CD4-positive, CD25-positive, alpha-beta regulatory T cell (primary cell): ENCODE measurements at regions not wholly inside any gene's neighbourhood (a gene's known extent, or its start where the extent isn't known, plus 50 kb on each side); places are given as distances from the start of the nearest gene placed in this dataset.

Source experiments
- ATAC-seq, 2 donors: fragments of 150-1000 bp; cut with Tn5 transposase; one replicate each; pipeline ENCODE4 v1.10.0; 2021; ENCODE audit warnings: low read depth in 2 of 2, moderate number of reproducible peaks in 2 of 2, moderate library complexity in 1 of 2
- DNase-seq, 3 donors: peaks; one replicate each; pipeline versions ENCODE4 v3.0.0 to v3.0.0-alpha.2; 2012 to 2022; ENCODE audit warnings: mixed read lengths in 1 of 3
- H3K27ac ChIP-seq: one replicate; pipeline ENCODE4 v1.7.0; 2013; ENCODE audit warnings: mild to moderate bottlenecking, low read length; ENCODE audit not compliant: insufficient read depth, poor library complexity, severe bottlenecking
- H3K27me3 ChIP-seq: one replicate; pipeline ENCODE4 v1.7.0; 2013; ENCODE audit warnings: low read length; ENCODE audit not compliant: control insufficient read depth, insufficient read depth
- H3K36me3 ChIP-seq: one replicate; pipeline ENCODE4 v1.7.0; 2013; ENCODE audit warnings: mild to moderate bottlenecking, low read length, moderate library complexity; ENCODE audit not compliant: control insufficient read depth, insufficient read depth
- H3K4me1 ChIP-seq: 2 replicates; pipeline ENCODE4 v1.7.0; 2013; ENCODE audit warnings: mild to moderate bottlenecking, low read length; ENCODE audit not compliant: insufficient read depth, control insufficient read depth, poor library complexity, severe bottlenecking
- H3K4me3 ChIP-seq: one replicate; pipeline ENCODE4 v1.7.0; 2013; ENCODE audit warnings: low read depth, mild to moderate bottlenecking, low read length, moderate library complexity
- H3K9me3 ChIP-seq, 2 experiments: 1 replicate in 1 of 2; 2 replicates in 1 of 2; pipeline ENCODE4 v1.7.0; 2013; ENCODE audit warnings: low read length in 2 of 2, mild to moderate bottlenecking in 1 of 2, moderate library complexity in 1 of 2; ENCODE audit not compliant: control insufficient read depth in 2 of 2
- H3K27ac Mint-ChIP-seq, 3 donors: one replicate each; pipeline ENCODE4 v1.8.0; 2020 to 2022; ENCODE audit warnings: mild to moderate bottlenecking in 3 of 3, mixed read lengths in 3 of 3, moderate library complexity in 2 of 3
- H3K27me3 Mint-ChIP-seq: one replicate; pipeline ENCODE4 v1.8.0; 2022; ENCODE audit warnings: mild to moderate bottlenecking, mixed read lengths
- H3K36me3 Mint-ChIP-seq: one replicate; pipeline ENCODE4 v1.8.0; 2020; ENCODE audit warnings: mixed read lengths
- H3K4me1 Mint-ChIP-seq, 4 donors: one replicate each; pipeline ENCODE4 v1.8.0; 2020 to 2022; ENCODE audit warnings: mixed read lengths in 4 of 4, mild to moderate bottlenecking in 1 of 4
- H3K4me3 Mint-ChIP-seq, 4 donors: one replicate each; pipeline ENCODE4 v1.8.0; 2020 to 2022; ENCODE audit warnings: mild to moderate bottlenecking in 4 of 4, mixed read lengths in 4 of 4, moderate library complexity in 3 of 4
- H3K9me3 Mint-ChIP-seq, 7 donors: one replicate each; pipeline ENCODE4 v1.8.0; 2020 to 2022; ENCODE audit warnings: mixed read lengths in 7 of 7, mild to moderate bottlenecking in 3 of 7, moderate library complexity in 2 of 7

DNA sequence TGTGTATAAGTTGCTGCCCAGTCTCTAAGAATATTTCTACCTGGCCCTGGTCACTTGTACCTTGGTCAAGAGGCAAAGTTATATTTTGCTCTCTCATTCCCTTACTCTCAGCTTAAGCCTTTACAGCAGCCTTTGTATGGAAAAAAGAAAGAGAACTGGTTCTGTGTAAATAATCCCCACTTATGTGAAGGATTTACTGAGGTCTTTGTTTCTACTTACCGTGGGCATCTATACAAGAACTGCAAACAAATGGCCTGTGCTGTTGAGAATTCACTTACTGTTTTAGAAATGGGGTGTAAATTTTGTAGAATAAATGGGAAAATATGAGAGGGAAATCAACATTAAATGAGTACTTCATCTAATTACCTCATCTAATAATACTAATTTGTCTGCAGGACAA is 267.4 kb downstream of the PCDH20 start:
- Mint-ChIP-seq H3K9me3 (peaks cover 0 to 22% (median 2%) of the 10 kb centered on the region in 7 donors), H3K27me3 (no peaks in the 10 kb centered on the region), H3K4me1 (no peaks in the 10 kb centered on the region), H3K4me3 (no peak overlapping the region), H3K27ac (no peak overlapping the region), H3K36me3 (no peaks in the 10 kb centered on the region)
- no peak overlapping the region for H3K4me3 ChIP-seq
- ATAC-seq (no peak), DNase-seq (no peak)
- no peaks in the 10 kb centered on the region for H3K27me3 ChIP-seq
- no peaks in the 10 kb centered on the region for H3K4me1 ChIP-seq
- peaks cover 0 to 4% of the 10 kb centered on the region in 2 experiments for H3K9me3 ChIP-seq
- no peak overlapping the region for H3K27ac ChIP-seq
- H3K36me3 ChIP-seq: no peaks in the 10 kb centered on the region

DNA sequence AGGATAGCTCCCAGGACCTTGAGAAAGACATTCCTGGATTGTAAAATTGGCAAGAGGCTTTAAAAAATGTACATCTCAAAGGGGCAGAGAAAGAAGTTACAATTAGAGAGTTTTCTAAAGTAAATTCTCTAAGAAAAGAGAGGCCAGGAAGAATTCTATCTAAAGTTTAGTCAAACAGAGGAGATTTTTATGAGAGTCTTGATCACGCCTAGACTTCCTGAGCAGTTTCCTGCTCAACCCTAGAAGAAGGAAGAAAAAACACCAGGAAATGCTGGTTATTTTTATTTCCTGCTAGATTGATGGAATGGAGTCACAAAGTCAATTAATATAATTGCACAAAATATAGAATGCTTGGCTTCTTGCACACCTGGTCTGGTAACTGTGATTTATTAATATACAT is 269.1 kb downstream of the PCDH20 start:
- no peaks in the 10 kb centered on the region for H3K36me3 ChIP-seq
- peaks cover 0 to 7% of the 10 kb centered on the region in 2 experiments for H3K9me3 ChIP-seq
- no peaks in the 10 kb centered on the region for H3K27me3 ChIP-seq
- H3K4me1 ChIP-seq: no peaks in the 10 kb centered on the region
- Mint-ChIP-seq H3K36me3 (no peaks in the 10 kb centered on the region), H3K4me3 (no peak overlapping the region), H3K27ac (no peak overlapping the region), H3K9me3 (peaks cover 0 to 31% (median 8%) of the 10 kb centered on the region in 7 donors), H3K27me3 (no peaks in the 10 kb centered on the region), H3K4me1 (no peaks in the 10 kb centered on the region)
- no peak for ATAC-seq
- no peak overlapping the region for H3K4me3 ChIP-seq
- H3K27ac ChIP-seq: no peak overlapping the region
- no peak for DNase-seq

DNA sequence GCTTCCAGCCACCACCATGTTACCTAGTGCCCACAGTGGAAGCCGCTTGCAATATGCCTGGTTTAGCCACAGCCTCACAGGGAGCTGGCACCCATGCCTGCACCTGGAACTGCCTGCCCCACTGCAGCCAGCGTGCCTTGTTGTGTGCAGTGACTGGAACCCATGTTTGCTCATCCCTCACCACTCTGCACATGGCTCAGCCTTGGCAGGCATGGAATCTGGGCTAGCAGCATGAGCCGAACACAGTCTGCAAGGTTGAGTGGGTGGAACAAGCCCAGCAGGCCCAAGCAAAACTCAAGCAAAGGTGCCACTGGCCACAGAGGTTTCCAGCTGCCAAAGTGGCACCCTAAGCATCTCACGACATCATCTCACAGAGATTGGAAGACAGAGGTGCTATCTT is 269.5 kb downstream of the PCDH20 start:
- Histone ChIP-seq H3K36me3 (no peaks in the 10 kb centered on the region), H3K27ac (no peak overlapping the region), H3K9me3 (peaks cover 0 to 9% of the 10 kb centered on the region in 2 experiments), H3K4me3 (no peak overlapping the region), H3K27me3 (no peaks in the 10 kb centered on the region), H3K4me1 (no peaks in the 10 kb centered on the region)
- no peak overlapping the region for H3K4me3 Mint-ChIP-seq
- peaks cover 0 to 33% (median 9%) of the 10 kb centered on the region in 7 donors for H3K9me3 Mint-ChIP-seq
- no peak overlapping the region for H3K27ac Mint-ChIP-seq
- no peak for DNase-seq
- ATAC-seq: no peak
- no peaks in the 10 kb centered on the region for H3K4me1 Mint-ChIP-seq
- H3K36me3 Mint-ChIP-seq: no peaks in the 10 kb centered on the region
- no peaks in the 10 kb centered on the region for H3K27me3 Mint-ChIP-seq

DNA sequence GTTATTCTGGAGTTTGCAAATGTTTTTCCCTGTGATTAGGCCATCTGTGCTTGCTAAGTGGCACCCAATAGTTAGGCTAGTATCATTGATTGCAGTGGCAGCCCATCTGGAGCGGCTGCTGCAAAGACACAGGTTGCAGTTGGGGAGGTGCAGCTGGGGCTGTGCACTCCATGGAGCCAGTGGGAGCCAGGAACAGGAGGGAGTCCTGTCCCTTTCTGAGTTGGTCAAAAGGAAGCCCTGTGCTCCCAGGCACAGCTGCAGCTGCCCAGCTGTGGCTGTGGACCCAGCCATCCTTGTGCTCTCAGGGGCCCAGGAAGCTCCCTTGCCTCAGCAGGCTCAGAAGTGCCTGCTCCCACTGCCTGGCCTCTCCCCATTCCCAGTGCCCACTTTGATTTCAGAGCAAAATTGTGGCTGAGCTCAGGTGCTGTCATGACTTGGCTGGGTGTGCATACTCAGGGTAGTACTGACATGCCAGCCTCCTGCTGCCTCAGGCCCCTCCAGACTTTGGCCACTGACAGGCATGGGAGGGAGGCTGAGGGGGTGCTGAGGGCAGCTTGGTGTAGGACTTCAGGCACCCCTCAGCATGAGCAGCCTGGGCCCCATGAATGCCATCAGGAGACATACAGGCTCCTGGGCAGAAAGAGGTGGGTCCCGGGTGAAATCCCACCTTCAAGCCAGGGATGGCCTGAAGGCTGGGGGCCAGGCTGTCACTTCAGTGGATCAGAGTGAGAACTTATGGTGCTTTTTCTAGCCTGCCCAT is 270.6 kb downstream of the PCDH20 start:
- no peak overlapping the region for H3K4me3 Mint-ChIP-seq
- H3K27me3 Mint-ChIP-seq: no peaks in the 10 kb centered on the region
- H3K4me1 Mint-ChIP-seq: no peaks in the 10 kb centered on the region
- H3K4me3 ChIP-seq: no peak overlapping the region
- no peak overlapping the region for H3K27ac Mint-ChIP-seq
- H3K36me3 Mint-ChIP-seq: no peaks in the 10 kb centered on the region
- no peaks in the 10 kb centered on the region for H3K27me3 ChIP-seq
- no peaks in the 10 kb centered on the region for H3K36me3 ChIP-seq
- peaks cover 0 to 30% (median 9%) of the 10 kb centered on the region in 7 donors for H3K9me3 Mint-ChIP-seq
- no peaks in the 10 kb centered on the region for H3K4me1 ChIP-seq
- H3K9me3 ChIP-seq: peaks cover 0 to 13% of the 10 kb centered on the region in 2 experiments
- H3K27ac ChIP-seq: no peak overlapping the region
- ATAC-seq (no peak), DNase-seq (no peak)

DNA sequence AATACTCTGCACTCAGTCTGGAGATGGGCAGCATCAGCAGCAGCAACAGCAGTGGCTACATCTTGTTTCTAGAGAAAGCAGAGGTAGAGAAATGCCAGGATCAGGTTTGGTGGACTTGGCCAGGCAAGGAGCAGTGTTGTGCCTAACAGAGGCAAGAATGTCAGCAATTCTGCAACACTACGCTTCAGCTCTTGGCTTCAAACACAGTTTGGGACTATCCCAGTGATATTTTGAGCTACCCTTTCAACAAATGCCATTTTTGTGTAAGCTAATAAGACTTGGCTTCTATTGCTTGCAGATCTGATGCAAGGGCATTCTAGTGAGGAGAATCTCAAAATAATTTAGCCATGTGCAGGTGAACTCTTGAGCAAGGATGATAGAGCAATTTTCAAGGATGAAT is 271.3 kb downstream of the PCDH20 start:
- H3K36me3 ChIP-seq: no peaks in the 10 kb centered on the region
- peaks cover 0 to 13% of the 10 kb centered on the region in 2 experiments for H3K9me3 ChIP-seq
- no peak for ATAC-seq
- no peak overlapping the region for H3K4me3 ChIP-seq
- H3K4me1 ChIP-seq: no peaks in the 10 kb centered on the region
- Mint-ChIP-seq H3K27me3 (no peaks in the 10 kb centered on the region), H3K9me3 (peaks cover 0 to 30% (median 9%) of the 10 kb centered on the region in 7 donors), H3K4me1 (no peaks in the 10 kb centered on the region), H3K4me3 (no peak overlapping the region), H3K27ac (no peak overlapping the region), H3K36me3 (no peaks in the 10 kb centered on the region)
- no peak overlapping the region for H3K27ac ChIP-seq
- H3K27me3 ChIP-seq: no peaks in the 10 kb centered on the region
- DNase-seq: no peak

DNA sequence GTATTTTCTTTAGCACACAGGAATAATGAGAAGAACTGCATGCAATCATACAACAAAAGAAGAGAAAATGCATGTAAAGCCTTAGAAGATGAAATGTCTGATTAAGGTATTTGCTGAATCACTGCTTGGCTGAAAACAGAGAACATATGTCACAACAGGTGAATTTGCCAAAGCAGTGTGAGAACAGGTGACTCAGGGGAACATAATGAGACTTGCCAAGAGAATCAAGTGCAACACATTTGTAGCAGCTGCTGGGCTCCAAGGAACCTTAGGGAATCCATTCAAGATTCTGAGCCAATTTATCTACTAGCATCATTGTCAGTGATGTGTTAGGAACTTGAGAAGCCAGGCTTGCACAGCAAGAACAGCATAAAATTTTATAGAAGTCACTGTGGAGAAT is 273.1 kb downstream of the PCDH20 start:
- no peaks in the 10 kb centered on the region for H3K36me3 ChIP-seq
- peaks cover 0 to 13% of the 10 kb centered on the region in 2 experiments for H3K9me3 ChIP-seq
- Mint-ChIP-seq H3K9me3 (peaks cover 0 to 21% (median 9%) of the 10 kb centered on the region in 7 donors), H3K27ac (no peak overlapping the region), H3K27me3 (no peaks in the 10 kb centered on the region), H3K36me3 (no peaks in the 10 kb centered on the region), H3K4me1 (no peaks in the 10 kb centered on the region), H3K4me3 (no peak overlapping the region)
- ATAC-seq (no peak), DNase-seq (no peak)
- H3K4me3 ChIP-seq: no peak overlapping the region
- no peaks in the 10 kb centered on the region for H3K27me3 ChIP-seq
- no peak overlapping the region for H3K27ac ChIP-seq
- H3K4me1 ChIP-seq: no peaks in the 10 kb centered on the region

DNA sequence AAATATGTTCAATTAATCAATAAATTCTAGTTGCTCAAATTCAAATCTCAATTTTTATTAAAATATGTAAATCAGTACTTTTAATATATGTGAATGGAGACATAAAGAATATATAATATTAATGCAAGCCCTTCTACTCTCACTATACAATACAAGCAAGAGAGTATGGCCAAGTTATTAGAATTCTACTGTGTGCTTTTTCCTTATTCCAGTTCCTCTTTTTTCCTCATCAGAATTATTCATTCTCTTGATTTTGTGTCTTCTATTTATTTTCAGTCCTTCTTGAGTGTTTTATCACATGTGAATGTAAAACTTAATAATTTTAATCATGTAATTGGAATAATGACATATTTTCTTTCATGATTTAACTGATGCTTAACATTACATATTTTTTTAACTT is 276.8 kb downstream of the PCDH20 start:
- Mint-ChIP-seq H3K27me3 (no peaks in the 10 kb centered on the region), H3K27ac (no peak overlapping the region), H3K4me3 (no peak overlapping the region), H3K9me3 (peaks cover 0 to 11% (median 3%) of the 10 kb centered on the region in 7 donors), H3K4me1 (peaks cover 0 to 2% (median 0%) of the 10 kb centered on the region in 4 donors), H3K36me3 (no peaks in the 10 kb centered on the region)
- Histone ChIP-seq H3K27me3 (no peaks in the 10 kb centered on the region), H3K9me3 (peaks cover 0 to 8% of the 10 kb centered on the region in 2 experiments), H3K4me3 (no peak overlapping the region), H3K4me1 (no peaks in the 10 kb centered on the region), H3K36me3 (no peaks in the 10 kb centered on the region), H3K27ac (no peak overlapping the region)
- no peak for DNase-seq
- ATAC-seq: no peak

DNA sequence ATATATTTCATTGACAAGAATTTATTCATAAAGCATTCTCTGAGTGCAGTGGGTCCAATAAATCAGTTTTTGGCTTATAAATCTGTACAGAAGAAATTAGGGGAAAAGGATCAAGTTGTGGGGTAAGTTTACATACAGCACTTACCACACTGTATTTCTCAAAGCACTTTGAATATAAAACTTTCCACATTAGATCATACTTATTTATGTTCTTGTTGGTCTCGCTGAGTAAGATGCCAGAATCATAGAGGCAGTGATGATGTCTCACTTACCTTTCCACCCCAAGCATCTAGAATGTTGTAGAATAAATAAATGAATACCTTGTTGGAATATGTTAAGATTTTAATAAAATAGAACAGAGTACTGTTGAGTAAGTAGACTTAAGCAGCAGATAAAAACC is 279.1 kb downstream of the PCDH20 start:
- no peak overlapping the region for H3K4me3 Mint-ChIP-seq
- Histone ChIP-seq H3K4me3 (no peak overlapping the region), H3K36me3 (no peaks in the 10 kb centered on the region), H3K27me3 (no peaks in the 10 kb centered on the region), H3K27ac (no peak overlapping the region), H3K4me1 (no peaks in the 10 kb centered on the region), H3K9me3 (peaks cover 0 to 5% of the 10 kb centered on the region in 2 experiments)
- H3K9me3 Mint-ChIP-seq: peaks cover 0 to 2% (median 1%) of the 10 kb centered on the region in 7 donors
- no peak overlapping the region for H3K27ac Mint-ChIP-seq
- no peak for ATAC-seq
- H3K36me3 Mint-ChIP-seq: no peaks in the 10 kb centered on the region
- H3K4me1 Mint-ChIP-seq: peaks cover 0 to 2% (median 0%) of the 10 kb centered on the region in 4 donors
- no peak for DNase-seq
- no peaks in the 10 kb centered on the region for H3K27me3 Mint-ChIP-seq
